Panc1 (cell line): ENCODE measurements at regions not wholly inside any gene's neighbourhood (a gene's known extent, or its start where the extent isn't known, plus 50 kb on each side); places are given as distances from the start of the nearest gene placed in this dataset.

Source experiments
- ATAC-seq: fragments of 200-7000 bp; cut with Tn5 transposase; 2 replicates; pipeline ENCODE4 v1.9.1; 2020; ENCODE audit warnings: mild to moderate bottlenecking, moderate library complexity
- BruUV-seq: library from RNA; stranded (reverse); fragments of 400-500 nt; replicated peaks from 2 replicates; lab custom pipeline; 2021; lab: Mats Ljungman, UMichigan
- CTCF ChIA-PET: fragments of 300-600 bp; sonication (Branson Sonifier 250); formaldehyde crosslinking; loops from one replicate; lab custom pipeline; 2022; ENCODE audit warnings: antibody characterized with exemption; lab: Charles Lee
- POLR2A ChIA-PET: fragments of 300-600 bp; sonication (Branson Sonifier 250); formaldehyde crosslinking; loops from one replicate; lab custom pipeline; 2022; ENCODE audit warnings: antibody characterized with exemption; lab: Charles Lee
- DNase-seq: peaks from one replicate; pipeline ENCODE4 v3.0.0-alpha.2; 2010; ENCODE audit warnings: low read depth, low spot score
- H3K27ac ChIP-seq: 2 replicates; pipeline ENCODE4 v1.5.1; 2011; ENCODE audit warnings: mild to moderate bottlenecking, low read length, inconsistent platforms
- H3K27me3 ChIP-seq: fragments of 200-500 bp; sonication (Bioruptor generic); 2 replicates; pipeline ENCODE4 v1.6.0; 2014; ENCODE audit warnings: low read length, inconsistent platforms; ENCODE audit not compliant: control insufficient read depth, insufficient read depth
- H3K36me3 ChIP-seq: fragments of 200-500 bp; sonication (Bioruptor generic); 2 replicates; pipeline ENCODE4 v1.5.1; 2014; ENCODE audit warnings: inconsistent platforms, mild to moderate bottlenecking, low read length, moderate library complexity; ENCODE audit not compliant: control insufficient read depth, insufficient read depth
- H3K4me1 ChIP-seq: 2 replicates; pipeline ENCODE4 v1.5.1; 2011; ENCODE audit warnings: inconsistent platforms, mild to moderate bottlenecking, low read length, moderate library complexity; ENCODE audit not compliant: control insufficient read depth, insufficient read depth
- H3K4me3 ChIP-seq, 2 experiments: 2 replicates each; pipeline ENCODE4 v1.5.1; 2011 to 2012; ENCODE audit warnings: low read depth in 2 of 2, low read length in 2 of 2, mild to moderate bottlenecking in 2 of 2, inconsistent platforms in 1 of 2, moderate library complexity in 1 of 2
- H3K9me3 ChIP-seq: fragments of 200-500 bp; sonication (Bioruptor generic); 2 replicates; pipeline ENCODE4 v1.5.1; 2014; ENCODE audit warnings: low read depth, mild to moderate bottlenecking, inconsistent platforms, low read length, moderate library complexity; ENCODE audit not compliant: control insufficient read depth, insufficient read depth
- CTCF ChIP-seq: fragments of 450-650 bp; IDR thresholded peaks from 2 replicates; pipeline ENCODE4 v1.5.1; 2017; ENCODE audit warnings: mild to moderate bottlenecking
- POLR2AphosphoS5 ChIP-seq: IDR thresholded peaks from 2 replicates; pipeline ENCODE4 v1.6.1; 2012; ENCODE audit warnings: mild to moderate bottlenecking, low read depth, low read length, moderate library complexity
- REST ChIP-seq, 2 experiments: IDR thresholded peaks; 2 replicates each; pipeline ENCODE4 v1.6.1; 2011 to 2012; ENCODE audit warnings: low read depth in 2 of 2, control low read depth in 1 of 2, low read length in 1 of 2, mild to moderate bottlenecking in 1 of 2, moderate library complexity in 1 of 2; ENCODE audit not compliant: insufficient read depth in 1 of 2
- SIN3A ChIP-seq: IDR thresholded peaks from 2 replicates; pipeline ENCODE4 v1.6.1; 2012; ENCODE audit warnings: low read depth, mild to moderate bottlenecking, low read length, moderate library complexity, borderline replicate concordance; ENCODE audit not compliant: insufficient read depth
- TCF7L2 ChIP-seq: IDR thresholded peaks from 2 replicates; pipeline ENCODE4 v1.6.1; 2011; ENCODE audit warnings: mild to moderate bottlenecking, low read depth, low read length, inconsistent platforms
- in situ Hi-C: cut with HindIII; loops from 2 replicates; pipeline ENCODE4 v1.10.0; 2016; ENCODE audit warnings: low sequenced_read_pairs, low pct_unique_long_range_greater_than_20kb
- intact Hi-C: fragments of 100-400 bp; cut with micrococcal nuclease; formaldehyde crosslinking; loops from one replicate; pipeline ENCODE4 v1.10.0; 2022; ENCODE audit not compliant: unreplicated experiment

GRCh38 chr12:43208627-43209026 is 343.4 kb downstream of the ADAMTS20 start:
- intact Hi-C loops, result no loop called here
- in situ Hi-C loops, result no loop called here
- no peaks in the 10 kb centered on the region for H3K4me1 ChIP-seq
- no peak for TF ChIP-seq CTCF
- no peak for TF ChIP-seq SIN3A
- TF ChIP-seq TCF7L2, result no peak
- no peak for TF ChIP-seq POLR2AphosphoS5
- TF ChIP-seq REST (IDR thresholded peaks at IDR 0.05; ENCODE audit: insufficient read depth in 1 of 2, low read depth in 2 of 2, low read length in 1 of 2), result no peak
- ATAC-seq, result no peak
- no peaks in the 10 kb centered on the region for H3K27me3 ChIP-seq
- H3K36me3 ChIP-seq, result no peaks in the 10 kb centered on the region
- H3K4me3 ChIP-seq, result no peak overlapping the region
- H3K9me3 ChIP-seq, result no peaks in the 10 kb centered on the region
- no peak overlapping the region for H3K27ac ChIP-seq
- ChIA-PET POLR2A (no interaction called here), CTCF (no interaction called here)
- no TSS peak for BruUV-seq
- no peak for DNase-seq

- CTCF ChIA-PET, result no interaction called here
- TF ChIP-seq TCF7L2 (no peak), CTCF (no peak), POLR2AphosphoS5 (no peak), REST (IDR thresholded peaks at IDR 0.05; ENCODE audit: insufficient read depth in 1 of 2, low read depth in 2 of 2, low read length in 1 of 2) (no peak), SIN3A (no peak)
- Histone ChIP-seq H3K27me3 (no peaks in the 10 kb centered on the region), H3K9me3 (no peaks in the 10 kb centered on the region), H3K4me3 (no peak overlapping the region), H3K27ac (no peak overlapping the region), H3K4me1 (no peaks in the 10 kb centered on the region), H3K36me3 (no peaks in the 10 kb centered on the region)
- no TSS peak for BruUV-seq
- DNase-seq (no peak), ATAC-seq (no peak)
- POLR2A ChIA-PET, result no interaction called here
- intact Hi-C loops (no loop called here), in situ Hi-C loops (no loop called here)
Observed at GRCh38 chr12:43208221-43208620, 343.8 kb downstream of the ADAMTS20 start.
